IMR-90 (cell line): ENCODE measurements at regions not wholly inside any gene's neighbourhood (a gene's known extent, or its start where the extent isn't known, plus 50 kb on each side); places are given as distances from the start of the nearest gene placed in this dataset.

Source experiments
- ATAC-seq: fragments of 200-7000 bp; cut with Tn5 transposase; 2 replicates; pipeline ENCODE4 v1.9.1; 2020; ENCODE audit warnings: low read depth, mild to moderate bottlenecking, moderate library complexity
- BruUV-seq: library from RNA; stranded (reverse); fragments of 400-500 nt; replicated peaks from 2 replicates; lab custom pipeline; 2021; lab: Mats Ljungman, UMichigan
- CTCF ChIA-PET: fragments of 300-600 bp; formaldehyde crosslinking; extraction: SDS; loops from one replicate; lab custom pipeline; 2021; ENCODE audit warnings: antibody characterized with exemption; lab: Yijun Ruan, JAX
- POLR2A ChIA-PET: fragments of 300-600 bp; sonication (Branson Sonifier 250); formaldehyde crosslinking; loops from one replicate; lab custom pipeline; 2022; ENCODE audit warnings: antibody characterized with exemption; ENCODE audit not compliant: unreplicated experiment; lab: Charles Lee
- DNase-seq: peaks from one replicate; pipeline ENCODE4 v3.0.0; 2013
- H2AFZ ChIP-seq: replicated peaks from 2 replicates; pipeline ENCODE3; 2013; ENCODE audit warnings: low read length, mild to moderate bottlenecking; ENCODE audit not compliant: poor library complexity
- H2AK5ac ChIP-seq: 2 replicates; pipeline ENCODE4 v1.6.1; 2013; ENCODE audit warnings: low read depth, low read length, inconsistent platforms
- H2AK9ac ChIP-seq: replicated peaks from 2 replicates; pipeline ENCODE3; 2013; ENCODE audit warnings: mild to moderate bottlenecking, low read depth, low read length, moderate library complexity; ENCODE audit not compliant: poor library complexity
- H2BK120ac ChIP-seq: 2 replicates; pipeline ENCODE4 v1.6.1; 2013; ENCODE audit warnings: low read depth, low read length, inconsistent platforms
- H2BK15ac ChIP-seq: 3 replicates; pipeline ENCODE4 v1.6.1; 2013; ENCODE audit warnings: low read depth, low read length, inconsistent platforms
- H2BK20ac ChIP-seq: 2 replicates; pipeline ENCODE4 v1.6.1; 2013; ENCODE audit warnings: low read depth, mild to moderate bottlenecking, inconsistent platforms, low read length, moderate library complexity
- H2BK5ac ChIP-seq: 2 replicates; pipeline ENCODE4 v1.6.1; 2013; ENCODE audit warnings: mild to moderate bottlenecking, low read depth, low read length, inconsistent platforms; ENCODE audit not compliant: poor library complexity, severe bottlenecking
- H3K14ac ChIP-seq: replicated peaks from 2 replicates; pipeline ENCODE4 v1.6.1; 2013; ENCODE audit warnings: low read depth, low read length, inconsistent platforms
- H3K18ac ChIP-seq: 2 replicates; pipeline ENCODE4 v1.6.1; 2013; ENCODE audit warnings: low read depth, low read length, control low read depth
- H3K23ac ChIP-seq: 2 replicates; pipeline ENCODE4 v1.6.1; 2013; ENCODE audit warnings: low read depth, low read length, inconsistent platforms
- H3K27ac ChIP-seq: 2 replicates; pipeline ENCODE4 v1.5.1; 2013; ENCODE audit warnings: mild to moderate bottlenecking, control low read depth, low read length; ENCODE audit not compliant: insufficient read depth
- H3K27me3 ChIP-seq: 2 replicates; pipeline ENCODE4 v1.6.1; 2013; ENCODE audit warnings: low read length; ENCODE audit not compliant: control insufficient read depth, insufficient read depth
- H3K36me3 ChIP-seq: 2 replicates; pipeline ENCODE4 v1.6.1; 2013; ENCODE audit warnings: low read length, mixed read lengths; ENCODE audit not compliant: control insufficient read depth, insufficient read depth
- H3K4ac ChIP-seq: 2 replicates; pipeline ENCODE4 v1.6.1; 2013; ENCODE audit warnings: low read depth, low read length, inconsistent platforms
- H3K4me1 ChIP-seq: 2 replicates; pipeline ENCODE4 v1.6.1; 2013; ENCODE audit warnings: low read length, mixed read lengths; ENCODE audit not compliant: control insufficient read depth, insufficient read depth
- H3K4me2 ChIP-seq: 2 replicates; pipeline ENCODE4 v1.6.1; 2013; ENCODE audit warnings: low read depth, mild to moderate bottlenecking, control low read depth, low read length, moderate library complexity
- H3K4me3 ChIP-seq: 2 replicates; pipeline ENCODE4 v1.5.1; 2013; ENCODE audit warnings: low read depth, mild to moderate bottlenecking, control low read depth, low read length, moderate library complexity; ENCODE audit not compliant: insufficient read depth
- H3K56ac ChIP-seq: 2 replicates; pipeline ENCODE4 v1.6.1; 2013; ENCODE audit warnings: low read length, inconsistent platforms; ENCODE audit not compliant: insufficient read depth; ENCODE audit errors: extremely low read depth
- H3K79me1 ChIP-seq, 2 experiments: 2 replicates each; pipeline ENCODE4 v1.6.1; 2013; ENCODE audit warnings: low read length in 2 of 2, inconsistent platforms in 1 of 2, low read depth in 1 of 2
- H3K9ac ChIP-seq: 2 replicates; pipeline ENCODE4 v1.6.1; 2013; ENCODE audit warnings: low read depth, low read length, control low read depth
- H3K9me1 ChIP-seq: 2 replicates; pipeline ENCODE4 v1.6.1; 2013; ENCODE audit warnings: low read length, inconsistent platforms; ENCODE audit not compliant: insufficient read depth
- H3K9me3 ChIP-seq: 2 replicates; pipeline ENCODE4 v1.6.1; 2013; ENCODE audit warnings: low read length; ENCODE audit not compliant: control insufficient read depth, insufficient read depth
- H4K20me1 ChIP-seq: 2 replicates; pipeline ENCODE4 v1.6.1; 2013; ENCODE audit warnings: low read length, inconsistent platforms; ENCODE audit not compliant: insufficient read depth
- H4K5ac ChIP-seq: 2 replicates; pipeline ENCODE4 v1.6.1; 2013; ENCODE audit warnings: mild to moderate bottlenecking, low read depth, low read length, control low read depth
- H4K8ac ChIP-seq, 2 experiments: 2 replicates each; pipeline ENCODE4 v1.6.1; 2013; ENCODE audit warnings: low read depth in 2 of 2, low read length in 2 of 2, control low read depth in 1 of 2, inconsistent platforms in 1 of 2
- H4K91ac ChIP-seq: 2 replicates; pipeline ENCODE4 v1.6.1; 2013; ENCODE audit warnings: low read depth, low read length, inconsistent platforms; ENCODE audit not compliant: insufficient read depth
- BHLHE40 ChIP-seq: fragments of 150-350 bp; IDR thresholded peaks from 2 replicates; pipeline ENCODE4 v1.6.1; 2016; ENCODE audit warnings: mild to moderate bottlenecking, low read depth, low read length
- CEBPB ChIP-seq: IDR thresholded peaks from 2 replicates; pipeline ENCODE4 v1.6.1; 2012; ENCODE audit warnings: low read depth, low read length, improper control_type of control experiment
- CHD1 ChIP-seq: IDR thresholded peaks from 2 replicates; pipeline ENCODE4 v1.6.1; 2012; ENCODE audit warnings: low read depth, low read length, improper control_type of control experiment
- MAFK ChIP-seq: IDR thresholded peaks from 2 replicates; pipeline ENCODE4 v1.6.1; 2012; ENCODE audit warnings: low read depth, low read length, improper control_type of control experiment
- MAZ ChIP-seq: IDR thresholded peaks from 2 replicates; pipeline ENCODE4 v1.6.1; 2012; ENCODE audit warnings: low read depth, mild to moderate bottlenecking, low read length, improper control_type of control experiment, moderate library complexity, borderline replicate concordance
- NFE2L2 ChIP-seq: fragments of 150-350 bp; IDR thresholded peaks from 2 replicates; pipeline ENCODE4 v1.6.1; 2016; ENCODE audit warnings: low read depth, mild to moderate bottlenecking, low read length
- RAD21 ChIP-seq: IDR thresholded peaks from 2 replicates; pipeline ENCODE4 v1.6.1; 2012; ENCODE audit warnings: low read length, improper control_type of control experiment
- SMC3 ChIP-seq: fragments of 150-350 bp; IDR thresholded peaks from 2 replicates; pipeline ENCODE4 v1.6.1; 2016; ENCODE audit warnings: low read depth, mild to moderate bottlenecking, antibody characterized with exemption, low read length, moderate library complexity
- USF2 ChIP-seq: fragments of 150-350 bp; IDR thresholded peaks from 2 replicates; pipeline ENCODE4 v1.6.1; 2017; ENCODE audit warnings: mild to moderate bottlenecking, antibody characterized with exemption, low read length, low read depth
- WGBS, 2 experiments: methylation state at CpG; one replicate each; pipeline versions ENCODE4 v1.1.5 to v1.1.7; 2013; ENCODE audit warnings: missing lambda C conversion rate in 2 of 2; ENCODE audit not compliant: insufficient read length in 1 of 2; ENCODE audit errors: extremely low coverage in 2 of 2; 5-methylcytosine and 5-hydroxymethylcytosine counted together
- dilution Hi-C: fragments of 300-500 bp; cut with HindIII; formaldehyde crosslinking; loops from one replicate; pipeline ENCODE4 v1.14.3; 2018; ENCODE audit warnings: low sequenced_read_pairs; ENCODE audit not compliant: unreplicated experiment
- in situ Hi-C: fragments of 300-500 bp; cut with MboI; formaldehyde crosslinking; loops from 3 replicates; pipeline ENCODE4 v1.14.3; 2019; ENCODE audit warnings: low sequenced_read_pairs, inconsistent platforms, mixed read lengths
- intact Hi-C: fragments of 100-400 bp; cut with micrococcal nuclease; formaldehyde crosslinking; loops from 2 replicates; pipeline ENCODE4 v1.10.0; 2022

GRCh38 chr3:127089486-127090145 is 103.3 kb upstream of the PRR23E start:
- ChIA-PET CTCF (no interaction called here), POLR2A (no interaction called here)
- Histone ChIP-seq H3K9me1 (no peaks in the 10 kb centered on the region), H3K4me3 (no peak overlapping the region), H3K56ac (no peak overlapping the region), H3K9ac (no peak overlapping the region), H3K4me1 (no peaks in the 10 kb centered on the region), H3K18ac (no peak overlapping the region), H3K4ac (no peak overlapping the region), H2AK5ac (no peak overlapping the region), H2AK9ac (no peak overlapping the region), H3K9me3 (no peaks in the 10 kb centered on the region), H3K27me3 (peaks cover 38% of the 10 kb centered on the region), H4K20me1 (no peaks in the 10 kb centered on the region), H3K4me2 (no peak overlapping the region), H3K36me3 (no peaks in the 10 kb centered on the region), H2BK120ac (no peak overlapping the region), H4K91ac (no peak overlapping the region), H4K5ac (no peak overlapping the region), H3K14ac (no peak overlapping the region), H2BK15ac (no peak overlapping the region), H3K27ac (no peak overlapping the region), H2AFZ (no peak overlapping the region), H3K23ac (no peak overlapping the region), H2BK5ac (no peak overlapping the region), H2BK20ac (no peak overlapping the region), H3K79me1 (no peaks in the 10 kb centered on the region), H4K8ac (no peak overlapping the region)
- 41% methylated on average over 6 of the region's 7 CpGs; no CpG with 5 or more reads in 1 of the 2 experiments for WGBS, 2 experiments
- intact Hi-C loops = no loop called here
- in situ Hi-C loops = no loop called here
- BruUV-seq = no TSS peak
- dilution Hi-C loops = no loop called here
- DNase-seq (no peak), ATAC-seq (0 out of 2 replicates have a peak, but pooled peaks have one; percentile 35)
- TF ChIP-seq CHD1 (no peak), CEBPB (no peak), MAZ (no peak), NFE2L2 (no peak), RAD21 (no peak), SMC3 (no peak), USF2 (no peak), BHLHE40 (no peak), MAFK (no peak)
